GM21576 (cell line): ENCODE measurements at regions not wholly inside any gene's neighbourhood (a gene's known extent, or its start where the extent isn't known, plus 50 kb on each side); places are given as distances from the start of the nearest gene placed in this dataset.
"Not testable (repeated sequence)": the region's sequence is repeated elsewhere in the genome, so short reads cannot be mapped to it uniquely, and the experiment has no call there.

Source experiments
- ATAC-seq: cut with Tn5 transposase; IDR thresholded peaks from one replicate; pipeline ENCODE4 v1.9.1; 2021; ENCODE audit warnings: mild to moderate bottlenecking, moderate library complexity; ENCODE audit not compliant: unreplicated experiment

GRCh38 chr13:68987585-68987984 lies 1120.0 kb upstream of the ATXN8OS start:
- no peak for ATAC-seq

DNA sequence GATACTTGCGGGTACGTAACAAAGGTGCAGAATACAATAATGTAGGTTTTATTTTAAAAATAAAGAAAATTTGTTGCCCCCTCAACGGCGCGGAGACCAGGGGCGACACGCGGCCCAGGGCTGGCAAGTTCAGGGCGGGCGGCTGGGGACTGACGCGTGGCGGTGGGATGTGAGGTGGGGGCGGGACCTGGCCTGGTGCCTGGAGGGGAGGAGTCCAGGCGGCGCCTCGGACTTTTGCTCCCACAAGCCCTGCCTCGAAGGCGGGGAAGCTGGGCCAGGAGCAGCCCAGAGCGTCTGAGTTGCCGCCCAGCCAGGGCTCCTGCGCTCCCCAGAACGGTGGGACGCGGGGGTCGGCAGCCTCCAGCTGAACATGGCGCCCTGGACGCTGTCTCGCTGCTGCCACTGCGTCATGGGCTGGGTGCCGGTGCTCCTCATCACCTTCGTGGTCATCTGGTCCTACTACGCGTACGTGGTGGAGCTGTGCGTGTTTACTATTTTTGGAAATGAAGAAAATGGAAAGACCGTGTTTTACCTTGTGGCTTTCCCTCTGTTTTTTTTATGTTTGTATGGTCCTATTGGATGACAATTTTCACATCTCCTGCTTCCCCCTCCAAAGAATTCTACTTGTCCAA lies 1122.8 kb upstream of the ATXN8OS start:
- ATAC-seq = no peak

DNA sequence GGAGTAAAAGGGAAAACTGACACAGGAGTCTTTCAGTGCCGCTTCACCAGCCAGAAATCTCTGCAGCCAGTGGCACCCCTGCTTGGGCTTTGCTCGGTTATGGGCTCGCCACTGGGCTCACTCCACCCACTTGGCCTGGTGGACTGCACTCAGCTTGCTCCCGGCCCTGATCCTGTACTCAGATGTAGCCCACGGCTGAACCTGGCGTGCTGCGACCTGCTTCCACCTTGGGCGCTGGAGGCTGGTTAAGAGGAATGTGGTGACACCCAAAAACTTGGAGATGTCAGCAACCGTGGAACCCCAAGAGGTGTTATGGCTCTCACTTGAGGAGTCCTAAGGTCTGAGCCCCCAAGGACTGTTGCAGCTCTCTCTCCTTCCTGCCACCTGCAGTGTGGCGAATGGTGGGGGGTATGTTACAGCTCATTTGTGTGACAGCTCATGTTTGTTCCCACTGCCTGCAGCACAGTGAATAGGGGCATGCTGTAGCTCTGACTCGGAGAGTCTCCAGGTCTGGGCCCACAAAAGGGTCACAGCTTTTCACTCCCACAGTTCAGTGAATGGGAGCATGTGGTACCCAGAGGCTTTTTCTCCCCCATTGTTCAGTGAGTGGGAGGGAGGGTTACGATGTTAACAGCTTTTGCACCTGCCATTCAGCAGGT lies 1124.5 kb upstream of the ATXN8OS start:
- ATAC-seq = no peak

DNA sequence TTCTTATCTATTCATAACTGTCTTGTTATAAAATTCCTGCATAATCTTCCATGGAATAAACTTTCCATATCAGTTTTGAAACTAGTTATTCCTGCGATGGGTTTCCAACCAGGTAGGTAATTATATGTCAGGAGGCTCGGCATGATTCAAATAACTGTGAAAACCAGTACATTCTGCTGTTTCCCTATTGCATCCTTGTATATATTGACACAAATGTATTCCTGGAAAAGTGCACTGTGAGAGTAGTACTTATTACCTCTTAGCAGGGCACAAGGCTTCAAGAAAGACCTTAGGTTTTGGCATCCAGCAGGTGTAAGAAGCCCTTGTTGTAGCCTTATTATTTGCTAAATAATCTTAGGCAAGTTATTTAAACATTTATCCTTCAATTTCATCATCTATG lies 1131.3 kb upstream of the ATXN8OS start:
- ATAC-seq = no peak

GRCh38 chr13:68970532-68970931 lies 1137.1 kb upstream of the ATXN8OS start:
- ATAC-seq = no peak

DNA sequence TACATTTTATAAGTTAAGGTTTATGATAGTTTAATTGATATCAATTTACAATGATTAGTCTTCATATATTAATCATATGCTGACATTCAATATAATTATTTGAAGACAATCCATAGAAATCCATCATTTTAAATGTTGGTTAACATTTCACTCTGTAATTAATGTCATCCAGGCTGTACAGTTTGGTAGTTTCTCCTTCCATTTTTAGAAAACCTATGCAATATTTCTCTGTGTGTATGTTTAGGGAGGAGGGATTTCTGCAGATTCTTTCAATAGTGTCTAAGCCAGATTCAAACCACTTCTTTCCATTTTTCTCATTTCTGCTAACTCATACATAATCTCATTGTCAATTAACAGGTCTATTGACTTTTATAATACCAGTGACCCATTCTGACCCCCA lies 1159.0 kb upstream of the ATXN8OS start:
- no peak for ATAC-seq

GRCh38 chr13:68944272-68944671 lies 1163.4 kb upstream of the ATXN8OS start:
- no peak for ATAC-seq

GRCh38 chr13:68940049-68940448 lies 1167.6 kb upstream of the ATXN8OS start:
- ATAC-seq = no peak

- no peak for ATAC-seq
Observed at GRCh38 chr13:68938639-68939038, 1169.0 kb upstream of the ATXN8OS start.

GRCh38 chr13:68929075-68929745 lies 1178.4 kb upstream of the ATXN8OS start:
- no peak for ATAC-seq

GRCh38 chr13:68927387-68928026 lies 1180.1 kb upstream of the ATXN8OS start:
- ATAC-seq = peak; percentile 64

DNA sequence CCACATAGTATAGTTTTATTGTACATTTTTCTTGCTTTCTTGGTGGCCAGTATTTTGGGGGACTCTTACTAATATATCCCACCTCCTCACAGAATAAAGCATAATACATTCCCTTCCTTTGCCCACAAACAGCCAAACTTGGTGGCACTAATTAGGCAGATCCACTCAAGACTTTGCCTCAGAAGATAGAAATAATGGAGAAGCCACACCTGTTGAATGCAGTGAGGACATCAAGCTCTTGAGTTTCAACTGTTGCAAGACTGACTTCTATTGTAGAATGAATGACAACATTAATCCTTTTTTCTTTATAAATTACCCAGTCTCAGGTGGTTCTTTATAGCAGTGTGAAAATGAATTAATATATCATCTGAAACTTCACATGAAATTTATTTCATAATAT lies 1183.6 kb upstream of the ATXN8OS start:
- no peak for ATAC-seq

GRCh38 chr13:68908879-68909278 lies 1198.7 kb upstream of the ATXN8OS start:
- ATAC-seq = no peak

DNA sequence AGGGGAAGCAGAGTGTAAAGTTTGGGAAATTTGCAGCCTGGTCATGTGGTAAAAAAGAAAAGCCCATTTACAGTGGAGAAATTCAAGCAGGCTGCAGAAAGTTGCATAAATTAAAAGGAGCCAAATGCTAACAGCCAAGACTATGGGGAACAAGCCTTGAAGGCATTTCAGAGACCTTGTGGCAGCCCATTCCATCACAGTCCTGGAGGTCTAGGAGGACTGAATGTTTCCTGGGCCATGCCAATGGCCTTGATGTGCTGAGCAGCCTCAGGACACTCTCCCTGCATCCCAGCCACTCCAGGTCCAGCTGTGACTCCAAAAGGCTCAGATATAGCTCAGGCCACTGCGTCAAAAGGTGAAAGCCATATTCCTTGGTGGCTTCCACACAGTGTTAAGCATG lies 1202.4 kb upstream of the ATXN8OS start:
- ATAC-seq = no peak

- no peak for ATAC-seq
Observed at GRCh38 chr13:68897331-68897928, 1210.2 kb upstream of the ATXN8OS start.

DNA sequence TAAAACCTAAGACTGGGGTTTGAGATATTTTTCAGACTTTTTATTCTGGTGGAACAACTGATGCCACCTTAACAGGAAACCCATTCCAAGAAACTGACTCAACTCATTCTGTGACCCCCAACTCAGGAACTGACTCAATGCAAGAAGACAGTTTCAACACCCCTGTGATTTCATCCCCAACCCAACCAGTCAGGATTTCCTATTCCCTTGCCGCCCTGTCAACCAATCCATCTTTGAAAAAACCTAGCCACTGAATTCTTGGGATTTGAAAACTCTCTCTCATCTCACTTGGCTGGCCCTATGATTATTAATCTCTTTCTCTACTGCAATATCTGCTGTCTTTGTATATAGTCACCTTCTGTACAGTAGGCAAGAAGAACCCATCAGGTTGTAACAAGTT lies 1211.9 kb upstream of the ATXN8OS start:
- no peak for ATAC-seq

DNA sequence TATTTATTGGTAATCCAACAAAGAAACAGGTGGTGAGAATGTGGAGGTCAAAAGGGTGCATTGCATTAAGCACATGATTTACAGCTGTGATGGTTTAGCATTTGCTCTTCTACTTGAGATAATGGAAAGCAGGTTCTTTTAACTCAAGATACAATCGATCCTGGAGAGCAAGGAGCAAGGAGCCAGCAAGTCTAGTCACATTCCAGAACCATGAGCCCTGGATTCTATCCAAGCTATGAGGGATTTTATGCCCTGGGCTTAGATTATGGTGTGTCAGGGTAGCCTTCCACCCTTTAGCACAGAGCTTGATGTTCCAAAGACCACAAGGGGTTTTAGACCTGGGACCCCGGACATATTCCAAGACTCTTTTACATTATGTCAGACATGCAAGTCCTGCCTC lies 1213.9 kb upstream of the ATXN8OS start:
- not testable (repeated sequence) for ATAC-seq

DNA sequence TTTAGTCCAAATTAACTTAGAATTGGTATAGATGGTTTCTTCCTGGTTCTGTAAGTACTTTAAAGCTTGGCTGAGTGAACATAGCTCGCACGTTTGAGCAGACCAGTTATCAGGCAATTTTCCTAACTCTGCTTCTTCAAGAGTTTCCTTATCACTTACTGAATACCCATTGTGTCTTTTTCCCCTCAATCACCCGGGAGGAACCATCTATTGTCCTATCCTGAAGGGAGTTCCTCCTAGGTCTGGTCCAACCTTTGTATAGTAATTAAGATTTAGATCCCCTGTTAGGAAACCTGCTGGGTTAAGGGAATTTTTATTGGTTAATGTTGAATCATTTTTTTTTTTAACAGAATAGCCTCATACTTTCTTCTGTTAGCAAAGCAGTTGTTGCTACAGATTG lies 1215.0 kb upstream of the ATXN8OS start:
- not testable (repeated sequence) for ATAC-seq

DNA sequence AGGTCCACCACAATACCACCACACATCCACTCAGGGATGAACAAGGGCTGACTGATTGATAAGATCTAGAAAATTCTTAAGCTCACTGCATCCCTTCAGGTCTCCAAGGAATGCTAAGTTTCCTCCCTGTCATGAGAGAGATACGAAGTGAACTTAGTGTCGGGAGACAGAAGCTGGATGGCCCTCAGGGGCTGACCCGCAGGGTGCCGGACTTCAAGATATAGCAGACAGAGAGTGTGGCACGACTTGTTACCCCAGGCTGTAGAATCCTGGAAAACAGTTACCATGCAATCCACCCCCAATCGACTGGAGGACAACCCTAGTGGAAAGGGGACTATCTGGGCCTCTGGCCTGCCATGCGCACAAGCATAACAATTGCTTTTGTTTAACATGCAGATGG lies 1217.5 kb upstream of the ATXN8OS start:
- not testable (repeated sequence) for ATAC-seq

GRCh38 chr13:68888832-68889231 lies 1218.8 kb upstream of the ATXN8OS start:
- no peak for ATAC-seq

DNA sequence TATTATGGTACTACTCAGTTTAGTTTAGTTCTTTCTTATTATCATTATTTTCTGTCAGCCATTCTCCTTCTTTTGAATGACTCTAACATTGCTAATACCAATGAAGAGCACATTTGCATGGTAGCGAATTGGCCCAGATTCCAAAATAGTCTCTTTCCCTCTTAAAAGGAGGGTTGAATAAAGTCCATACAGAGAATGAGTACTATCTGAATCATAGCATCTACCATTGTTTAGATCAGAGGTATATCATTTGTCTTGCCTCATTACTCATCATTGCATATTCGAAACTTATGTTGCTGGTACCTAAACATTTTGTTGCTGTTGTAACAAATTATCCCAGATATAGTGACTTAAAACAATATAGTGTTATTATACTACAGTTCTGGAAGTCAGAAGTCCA lies 1235.3 kb upstream of the ATXN8OS start:
- no peak for ATAC-seq
